ENCODE measurements at regions not wholly inside any gene's neighbourhood (a gene's known extent, or its start where the extent isn't known, plus 50 kb on each side); places are given as distances from the start of the nearest gene placed in this dataset.
"Not testable (repeated sequence)": the region's sequence is repeated elsewhere in the genome, so short reads cannot be mapped to it uniquely, and the experiment has no call there.

- H3K27ac ChIP-seq = no peak overlapping the region
- no peak overlapping the region for H3K4me3 ChIP-seq
- DNase-seq = no peak
- H3K36me3 ChIP-seq = no peaks in the 10 kb centered on the region
- no peaks in the 10 kb centered on the region for H3K4me1 ChIP-seq
- intact Hi-C loops (cut with DNase I) = no loop called here
- H3K9me3 ChIP-seq = no peaks in the 10 kb centered on the region
- TF ChIP-seq POLR2AphosphoS5 (IDR thresholded peaks at IDR 0.05) = no peak
- no peak for TF ChIP-seq CTCF (IDR thresholded peaks at IDR 0.05)
- TF ChIP-seq POLR2A (IDR thresholded peaks at IDR 0.05) = no peak
- TF ChIP-seq EP300 (IDR thresholded peaks at IDR 0.05) = no peak
- H3K27me3 ChIP-seq = no peaks in the 10 kb centered on the region
Measured at GRCh38 chr11:97079244-97079643, 689.4 kb downstream of the JRKL start.

GRCh38 chr11:97087419-97087818 is 697.6 kb downstream of the JRKL start:
- Histone ChIP-seq H3K27ac (no peak overlapping the region), H3K4me1 (no peaks in the 10 kb centered on the region), H3K9me3 (no peaks in the 10 kb centered on the region), H3K36me3 (no peaks in the 10 kb centered on the region), H3K27me3 (no peaks in the 10 kb centered on the region), H3K4me3 (no peak overlapping the region)
- WGBS, 2 donors = 60 to 69% methylated on average over 2 of the region's 2 CpGs
- intact Hi-C loops (cut with DNase I) = no loop called here
- TF ChIP-seq EP300 (IDR thresholded peaks at IDR 0.05) (no peak), POLR2AphosphoS5 (IDR thresholded peaks at IDR 0.05) (no peak), CTCF (IDR thresholded peaks at IDR 0.05) (no peak), POLR2A (IDR thresholded peaks at IDR 0.05) (no peak)
- no peak for DNase-seq

DNA sequence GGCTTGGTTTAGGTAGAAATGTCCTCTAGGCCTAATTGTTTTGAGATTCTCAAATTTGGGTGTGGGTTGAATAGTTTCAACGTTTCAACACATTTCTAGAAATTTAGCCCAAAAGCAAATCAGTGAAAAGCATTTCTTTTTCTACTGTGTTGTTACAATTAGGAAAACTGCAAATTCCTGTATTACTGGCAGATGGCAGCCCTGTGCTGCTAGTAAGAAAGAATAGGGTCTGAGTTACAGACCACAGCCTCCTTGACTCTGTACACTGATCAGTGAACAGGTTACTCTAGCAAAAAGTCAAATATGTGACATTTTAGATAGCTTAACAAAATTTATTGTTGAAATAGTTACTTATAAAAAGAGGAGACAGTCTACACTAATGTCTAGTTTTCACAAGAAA is 703.0 kb downstream of the JRKL start:
- no peak for TF ChIP-seq POLR2AphosphoS5 (IDR thresholded peaks at IDR 0.05)
- no peak for TF ChIP-seq POLR2A (IDR thresholded peaks at IDR 0.05)
- no peak for TF ChIP-seq EP300 (IDR thresholded peaks at IDR 0.05)
- TF ChIP-seq CTCF (IDR thresholded peaks at IDR 0.05) = no peak
- H3K27ac ChIP-seq = no peak overlapping the region
- intact Hi-C loops (cut with DNase I) = no loop called here
- no peaks in the 10 kb centered on the region for H3K9me3 ChIP-seq
- no peaks in the 10 kb centered on the region for H3K27me3 ChIP-seq
- 60 to 69% methylated on average over 1 of the region's 1 CpG for WGBS, 2 donors
- H3K36me3 ChIP-seq = no peaks in the 10 kb centered on the region
- DNase-seq = no peak
- H3K4me3 ChIP-seq = no peak overlapping the region
- H3K4me1 ChIP-seq = no peaks in the 10 kb centered on the region

GRCh38 chr11:97102180-97102579 is 712.4 kb downstream of the JRKL start:
- H3K4me3 ChIP-seq; H3K36me3 ChIP-seq; H3K27ac ChIP-seq; H3K27me3 ChIP-seq; intact Hi-C loops (cut with DNase I); H3K9me3 ChIP-seq; H3K4me1 ChIP-seq; DNase-seq: not testable (repeated sequence)
- WGBS, 2 donors = 96 to 100% methylated on average over 2 of the region's 3 CpGs

- no peaks in the 10 kb centered on the region for H3K27me3 ChIP-seq
- TF ChIP-seq CTCF (IDR thresholded peaks at IDR 0.05) (no peak), POLR2A (IDR thresholded peaks at IDR 0.05) (no peak), POLR2AphosphoS5 (IDR thresholded peaks at IDR 0.05) (no peak), EP300 (IDR thresholded peaks at IDR 0.05) (no peak)
- DNase-seq = no peak
- H3K4me1 ChIP-seq = peaks cover 0 to 11% (median 0%) of the 10 kb centered on the region in 4 donors
- H3K27ac ChIP-seq = no peak overlapping the region
- intact Hi-C loops (cut with DNase I) = no loop called here
- H3K36me3 ChIP-seq = no peaks in the 10 kb centered on the region
- no peaks in the 10 kb centered on the region for H3K9me3 ChIP-seq
- no peak overlapping the region for H3K4me3 ChIP-seq
Measured at GRCh38 chr11:97107604-97108003, 717.8 kb downstream of the JRKL start.

Measured in sigmoid colon (tissue), 6 donors.